ENCODE measurements at regions not wholly inside any gene's neighbourhood (a gene's known extent, or its start where the extent isn't known, plus 50 kb on each side); places are given as distances from the start of the nearest gene placed in this dataset.

DNA sequence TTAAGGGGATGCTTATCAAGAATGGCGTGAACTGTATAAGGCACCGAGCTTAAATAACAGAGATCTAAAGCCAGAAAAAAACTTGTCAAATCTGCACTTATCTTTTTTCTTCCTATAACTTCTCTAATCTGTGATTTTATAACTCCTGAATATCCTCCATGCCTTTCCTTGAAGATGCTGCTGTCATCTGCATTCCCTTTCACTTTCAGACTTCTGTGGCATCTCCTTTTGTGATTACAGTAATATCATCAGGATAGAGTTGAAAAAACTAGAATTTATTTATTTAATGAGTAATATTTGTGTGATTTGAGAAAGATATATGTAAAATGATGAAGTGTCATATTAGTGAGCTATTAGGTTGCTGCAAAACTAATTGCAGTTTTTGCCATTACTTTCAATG is 357.8 kb upstream of the PTBP2 start:
- TF ChIP-seq, protein P1, sequence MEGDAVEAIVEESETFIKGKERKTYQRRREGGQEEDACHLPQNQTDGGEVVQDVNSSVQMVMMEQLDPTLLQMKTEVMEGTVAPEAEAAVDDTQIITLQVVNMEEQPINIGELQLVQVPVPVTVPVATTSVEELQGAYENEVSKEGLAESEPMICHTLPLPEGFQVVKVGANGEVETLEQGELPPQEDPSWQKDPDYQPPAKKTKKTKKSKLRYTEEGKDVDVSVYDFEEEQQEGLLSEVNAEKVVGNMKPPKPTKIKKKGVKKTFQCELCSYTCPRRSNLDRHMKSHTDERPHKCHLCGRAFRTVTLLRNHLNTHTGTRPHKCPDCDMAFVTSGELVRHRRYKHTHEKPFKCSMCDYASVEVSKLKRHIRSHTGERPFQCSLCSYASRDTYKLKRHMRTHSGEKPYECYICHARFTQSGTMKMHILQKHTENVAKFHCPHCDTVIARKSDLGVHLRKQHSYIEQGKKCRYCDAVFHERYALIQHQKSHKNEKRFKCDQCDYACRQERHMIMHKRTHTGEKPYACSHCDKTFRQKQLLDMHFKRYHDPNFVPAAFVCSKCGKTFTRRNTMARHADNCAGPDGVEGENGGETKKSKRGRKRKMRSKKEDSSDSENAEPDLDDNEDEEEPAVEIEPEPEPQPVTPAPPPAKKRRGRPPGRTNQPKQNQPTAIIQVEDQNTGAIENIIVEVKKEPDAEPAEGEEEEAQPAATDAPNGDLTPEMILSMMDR (conservative IDR thresholded peaks at IDR 0.05; ENCODE audit: low read depth, low read length), result no peak
- TF ChIP-seq EZH2 (IDR thresholded peaks at IDR 0.05; ENCODE audit: low read length, unreplicated experiment), result no peak
- no peak for TF ChIP-seq EZH2phosphoT487 (IDR thresholded peaks at IDR 0.05; ENCODE audit: borderline replicate concordance, low read length)
